PC-3 (cell line): ENCODE measurements at regions not wholly inside any gene's neighbourhood (a gene's known extent, or its start where the extent isn't known, plus 50 kb on each side); places are given as distances from the start of the nearest gene placed in this dataset.

Source experiments
- CTCF ChIP-seq: fragments of 300-600 bp; sonication (generic); conservative IDR thresholded peaks from 2 replicates; pipeline ENCODE4 v1.5.1; 2017; ENCODE audit warnings: antibody characterized with exemption, low read depth, mild to moderate bottlenecking, low read length
- EZH2 ChIP-seq: fragments of 300-600 bp; sonication (generic); IDR thresholded peaks from one replicate; pipeline ENCODE4 v1.6.1; 2017; ENCODE audit warnings: antibody characterized with exemption, mild to moderate bottlenecking, low read length; ENCODE audit not compliant: unreplicated experiment
- EZH2phosphoT487 ChIP-seq: fragments of 300-600 bp; sonication (generic); IDR thresholded peaks from 2 replicates; pipeline ENCODE4 v1.6.1; 2018; ENCODE audit warnings: mild to moderate bottlenecking, antibody characterized with exemption, low read length, borderline replicate concordance

- TF ChIP-seq CTCF (no peak), EZH2 (no peak), EZH2phosphoT487 (no peak)
Measured at GRCh38 chr9:19934301-19934871, 145.5 kb upstream of the SLC24A2 start.
